ENCODE measurements at regions not wholly inside any gene's neighbourhood (a gene's known extent, or its start where the extent isn't known, plus 50 kb on each side); places are given as distances from the start of the nearest gene placed in this dataset.

DNA sequence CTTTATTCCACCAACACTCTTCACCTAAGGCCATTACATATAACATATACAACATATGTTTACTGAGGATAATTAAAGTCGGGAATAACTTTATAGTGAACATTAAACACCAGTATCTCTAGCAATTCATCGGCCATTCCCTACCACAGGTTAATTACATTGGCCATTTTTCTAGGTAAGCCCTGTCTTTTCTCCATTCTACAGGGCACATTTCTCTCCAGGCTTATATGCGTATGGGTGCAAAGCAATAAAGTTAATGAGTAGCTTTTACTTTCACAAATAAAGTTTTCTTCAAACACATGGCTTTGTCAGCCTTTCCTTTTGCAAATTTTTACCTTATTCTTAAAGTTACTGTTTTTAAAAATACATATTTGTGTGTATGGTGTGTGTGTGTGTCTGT, 111.9 kb upstream of the IQCM start:
- no peak for DNase-seq

DNA sequence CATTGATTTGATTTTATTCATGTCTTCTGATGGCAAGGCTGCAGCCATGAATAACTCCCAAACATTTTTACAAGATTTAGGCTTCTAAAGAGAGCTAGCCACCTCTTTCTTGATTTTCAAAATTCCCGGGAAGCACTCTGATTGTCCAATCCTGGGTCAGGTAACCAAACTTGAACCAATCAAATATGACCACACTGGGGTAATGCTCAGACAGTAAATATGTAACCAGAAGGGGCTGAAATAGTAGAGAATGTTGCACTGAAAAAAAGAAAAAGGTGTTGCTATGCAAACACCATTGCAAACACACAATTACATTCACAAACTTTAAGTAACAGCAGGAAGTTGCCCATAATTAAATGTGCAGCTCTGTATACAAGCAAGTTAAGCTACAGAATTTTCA, 112.9 kb upstream of the IQCM start:
- DNase-seq, result no peak

DNA sequence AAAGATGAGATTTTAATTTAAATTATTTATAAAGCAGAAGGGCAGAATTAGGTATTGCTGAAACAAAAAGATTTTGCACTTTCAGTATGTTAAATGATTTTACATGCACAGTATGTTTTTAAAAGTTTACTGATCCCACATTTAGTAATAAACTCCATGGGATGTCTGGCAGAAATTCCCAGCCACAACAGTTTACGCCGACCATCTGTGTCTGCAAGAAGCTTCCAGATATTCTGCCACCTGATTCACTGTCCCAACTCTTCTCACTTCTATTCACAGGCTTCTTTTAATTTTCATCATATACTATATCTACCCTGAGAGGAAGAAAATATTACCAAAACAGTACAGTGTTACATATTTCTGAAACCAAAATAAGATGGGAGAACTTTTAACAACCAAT, 115.8 kb upstream of the IQCM start:
- DNase-seq, result no peak

DNA sequence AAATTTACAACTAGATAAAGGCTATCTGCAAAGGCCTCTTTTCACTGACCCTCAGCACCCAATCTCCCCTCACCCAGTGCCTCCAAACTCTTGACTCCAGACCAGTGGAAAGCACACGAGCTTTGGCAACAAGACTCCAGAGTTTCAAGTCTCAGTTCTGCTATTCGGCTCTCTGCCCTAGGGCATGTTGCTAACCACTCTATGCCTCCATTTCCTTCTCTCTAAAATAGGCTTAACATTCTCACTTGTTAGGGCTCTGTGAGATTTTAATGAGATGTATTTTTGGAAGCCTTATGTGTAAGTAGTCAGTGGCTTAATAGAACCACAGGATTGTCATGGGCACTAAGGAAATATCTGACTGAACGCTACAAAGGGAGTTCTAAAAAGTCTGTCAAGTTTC, 116.5 kb upstream of the IQCM start:
- no peak for DNase-seq

DNA sequence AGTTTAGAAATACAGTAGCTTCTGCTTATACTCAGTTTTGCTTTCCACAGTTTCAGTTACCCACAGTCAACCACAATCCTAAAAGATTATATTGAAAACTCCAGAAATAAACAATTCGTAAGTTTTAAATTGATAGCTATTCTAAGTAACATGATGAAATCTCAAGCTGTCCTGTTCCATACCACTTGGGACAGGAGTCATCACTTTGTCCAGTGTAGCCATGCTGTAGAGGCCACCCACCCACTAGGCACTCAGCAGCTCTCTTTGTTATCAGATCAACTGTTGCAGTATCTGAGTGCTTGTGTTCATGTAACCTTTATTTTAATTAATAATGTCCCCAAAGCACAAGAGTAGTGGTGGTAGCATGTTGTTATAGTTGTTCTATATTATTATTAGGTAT, 117.5 kb upstream of the IQCM start:
- DNase-seq, result no peak

DNA sequence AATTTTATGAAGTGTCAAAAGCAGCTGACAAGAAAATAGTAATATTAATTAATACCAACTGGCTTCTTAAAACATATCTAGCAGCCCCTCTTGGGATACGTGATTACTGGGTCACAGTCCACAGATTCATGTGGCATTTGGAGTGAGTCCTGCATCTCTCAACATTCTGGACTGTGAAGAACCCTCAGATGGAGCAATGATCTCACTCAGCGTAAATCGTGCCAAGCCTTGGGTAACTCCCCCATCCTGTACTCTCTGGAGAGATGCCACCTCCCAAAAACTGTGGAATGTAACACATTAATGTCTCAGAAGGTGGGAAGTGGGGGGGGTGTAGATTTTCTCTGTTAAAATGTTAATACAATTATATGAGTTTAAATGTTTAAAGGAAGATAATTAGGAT, 118.2 kb upstream of the IQCM start:
- DNase-seq, result no peak

DNA sequence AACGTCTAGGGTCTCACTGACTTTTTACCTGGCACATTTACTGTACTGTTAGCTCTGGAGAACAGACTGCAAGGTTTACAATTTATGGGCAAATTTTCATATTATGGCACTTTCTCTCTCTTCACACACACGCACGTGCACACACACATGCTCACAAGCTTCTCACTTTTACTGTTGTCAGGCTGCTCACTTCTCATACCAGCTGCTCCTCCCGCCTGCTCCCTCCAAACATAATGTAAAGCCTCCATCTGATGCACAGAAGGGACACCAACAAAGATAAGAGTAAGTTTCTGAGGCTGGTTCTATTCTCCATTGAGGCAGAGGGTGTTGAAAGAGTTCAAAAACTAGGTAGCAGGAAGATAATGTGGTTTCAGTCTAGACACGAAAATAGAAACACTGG, 128.9 kb upstream of the DCLK2 start:
- DNase-seq, result no peak

DNA sequence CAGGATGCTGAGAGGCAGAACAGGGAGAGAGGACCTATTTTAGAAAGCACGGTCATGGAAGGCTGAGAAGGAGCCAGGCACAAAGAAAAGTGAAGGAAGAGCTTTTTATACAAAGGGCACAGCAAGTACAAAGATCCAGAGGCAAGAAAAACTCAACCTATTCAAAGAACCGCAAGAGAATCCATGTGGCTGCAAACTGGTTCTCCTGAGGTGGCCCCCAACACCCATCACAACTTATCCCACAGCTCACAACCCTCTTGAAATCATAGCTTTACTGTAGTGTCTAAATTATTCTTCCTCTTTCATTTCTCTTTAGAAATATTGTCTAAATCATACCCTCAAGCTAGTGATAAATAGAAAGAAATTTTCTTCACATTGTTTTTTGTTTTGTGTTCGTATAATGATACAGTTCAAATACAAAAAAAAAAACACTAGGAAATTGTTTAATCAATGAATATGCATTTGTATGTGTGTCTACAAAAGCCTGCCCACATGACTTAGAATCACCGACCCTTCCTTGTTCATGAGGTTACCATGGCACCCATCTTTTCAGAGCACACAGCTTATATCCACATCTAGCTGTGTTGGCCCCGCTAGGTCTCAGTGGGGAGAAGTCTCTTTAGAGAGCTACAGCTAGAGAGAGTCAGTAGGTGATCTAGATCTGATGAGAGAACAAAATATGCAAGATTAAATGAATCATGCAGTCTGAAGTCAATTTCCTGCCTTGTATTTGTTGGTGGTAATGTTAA, 126.9 kb upstream of the DCLK2 start:
- no peak for DNase-seq

DNA sequence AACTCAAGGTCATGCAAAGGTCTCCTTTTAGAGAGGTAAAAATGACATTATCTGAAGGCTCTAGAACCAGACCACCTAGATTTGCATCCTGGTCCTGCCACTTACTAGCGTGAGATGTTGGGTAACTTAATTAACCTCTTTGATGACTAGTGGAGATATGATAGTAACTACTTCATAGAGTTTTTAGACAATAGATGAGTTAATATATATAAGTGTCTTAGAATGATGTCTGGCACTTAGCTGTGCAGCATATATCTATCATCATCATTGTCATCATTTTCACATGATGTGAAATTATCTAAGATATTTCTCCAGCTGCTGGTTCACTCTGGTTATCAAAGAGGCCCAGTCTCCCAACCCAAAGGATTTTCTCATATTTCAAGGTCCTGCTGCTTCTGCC, 126.1 kb upstream of the DCLK2 start:
- DNase-seq, result no peak

DNA sequence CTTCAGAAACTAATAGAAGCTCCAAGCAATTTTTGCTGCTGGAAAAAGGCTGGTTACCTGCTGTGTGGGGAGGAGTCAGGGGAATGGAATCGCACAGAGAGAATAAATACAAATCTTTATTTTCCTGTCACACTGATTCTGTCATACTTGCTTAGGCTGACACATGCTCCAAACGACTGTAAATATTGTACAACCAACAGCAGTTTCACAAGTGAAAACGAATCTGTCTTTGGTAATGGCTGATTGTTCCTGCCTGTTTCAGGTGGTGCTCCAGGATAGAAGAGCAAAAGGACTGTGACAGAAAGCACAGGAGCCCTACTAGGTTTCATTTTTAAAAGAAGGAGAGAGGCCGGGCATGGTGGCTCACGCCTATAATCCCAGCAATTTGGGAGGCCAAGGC, 125.5 kb upstream of the DCLK2 start:
- DNase-seq, result no peak

DNA sequence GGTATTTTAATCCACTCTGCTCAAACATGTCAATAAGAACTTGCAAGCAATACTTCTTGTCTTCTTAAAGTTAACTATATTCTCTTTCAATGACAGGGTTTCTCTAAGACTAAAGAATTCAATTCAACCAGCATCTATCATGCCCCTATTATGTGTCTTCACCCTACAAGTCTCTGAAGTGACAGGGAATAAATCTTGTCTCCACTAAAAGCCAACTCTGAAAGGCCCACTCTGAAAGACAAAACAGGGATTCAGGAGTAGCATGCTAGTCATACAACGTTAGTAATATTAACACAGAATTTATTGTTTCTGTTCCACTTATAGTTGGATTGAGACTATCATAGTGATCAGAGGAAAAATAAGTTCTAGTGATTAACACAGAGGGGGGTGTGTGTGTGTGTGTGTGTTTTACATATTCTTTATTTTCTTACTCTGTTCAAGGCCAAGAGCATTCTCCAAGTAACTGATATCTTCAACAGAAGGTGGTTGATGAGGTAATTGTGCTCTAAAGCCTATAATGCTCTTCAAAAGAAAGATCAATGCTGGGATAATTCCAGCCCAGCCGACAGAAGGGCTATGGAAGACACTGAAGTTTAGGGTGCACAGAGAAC, 122.4 kb upstream of the DCLK2 start:
- DNase-seq, result no peak

DNA sequence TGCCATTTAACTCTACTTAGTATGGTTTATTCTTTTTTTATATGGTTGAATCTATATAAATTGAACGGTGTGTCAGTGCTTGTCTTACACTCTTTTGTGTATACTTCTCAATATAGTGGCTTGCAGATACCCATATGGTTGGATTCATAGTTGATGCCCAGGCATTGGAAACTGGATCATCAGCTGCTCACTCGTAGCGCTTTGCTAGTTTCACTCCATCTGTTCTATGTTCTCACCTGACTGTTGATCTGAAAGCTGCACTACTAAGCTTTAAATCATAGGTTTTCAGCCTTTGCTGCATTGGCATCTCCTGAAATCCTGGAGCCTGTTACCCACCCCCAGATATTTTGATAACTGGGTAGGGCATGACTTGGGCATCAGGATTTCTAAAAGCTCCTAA, 121.6 kb upstream of the DCLK2 start:
- DNase-seq, result no peak

DNA sequence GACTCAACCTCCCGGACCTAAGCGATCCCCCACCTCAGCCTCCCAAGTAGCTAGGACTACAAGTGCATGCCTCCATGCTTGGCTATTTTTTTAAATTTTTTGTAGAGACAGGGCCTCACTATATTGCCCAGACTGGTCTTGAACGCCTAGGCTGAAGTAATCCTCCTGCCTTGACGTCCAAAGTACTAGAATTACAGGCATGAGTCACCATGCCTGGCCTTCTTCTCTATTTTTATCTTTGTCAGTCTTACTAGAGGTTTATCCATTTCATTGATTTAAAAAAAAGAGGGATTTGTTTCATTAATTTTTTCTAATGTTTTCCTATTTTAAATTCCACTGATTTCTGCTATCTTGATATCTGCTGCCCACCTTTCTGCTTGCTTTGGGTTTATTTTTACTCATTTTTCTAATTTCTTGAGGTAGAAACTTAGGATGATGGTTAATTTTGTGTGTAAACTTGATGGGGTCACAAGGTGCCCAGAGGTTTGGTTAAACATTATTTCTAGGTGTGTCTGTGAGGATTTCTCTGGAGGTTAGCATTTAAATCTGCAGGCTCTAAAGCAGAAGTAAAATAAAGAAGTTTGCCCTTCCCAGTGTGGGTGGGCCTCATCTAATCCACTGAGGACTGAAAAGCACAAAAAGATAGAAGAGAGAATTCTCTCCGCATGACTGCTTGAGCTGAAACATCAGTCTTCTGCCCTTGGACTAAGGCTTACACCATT, 116.2 kb upstream of the DCLK2 start:
- no peak for DNase-seq

DNA sequence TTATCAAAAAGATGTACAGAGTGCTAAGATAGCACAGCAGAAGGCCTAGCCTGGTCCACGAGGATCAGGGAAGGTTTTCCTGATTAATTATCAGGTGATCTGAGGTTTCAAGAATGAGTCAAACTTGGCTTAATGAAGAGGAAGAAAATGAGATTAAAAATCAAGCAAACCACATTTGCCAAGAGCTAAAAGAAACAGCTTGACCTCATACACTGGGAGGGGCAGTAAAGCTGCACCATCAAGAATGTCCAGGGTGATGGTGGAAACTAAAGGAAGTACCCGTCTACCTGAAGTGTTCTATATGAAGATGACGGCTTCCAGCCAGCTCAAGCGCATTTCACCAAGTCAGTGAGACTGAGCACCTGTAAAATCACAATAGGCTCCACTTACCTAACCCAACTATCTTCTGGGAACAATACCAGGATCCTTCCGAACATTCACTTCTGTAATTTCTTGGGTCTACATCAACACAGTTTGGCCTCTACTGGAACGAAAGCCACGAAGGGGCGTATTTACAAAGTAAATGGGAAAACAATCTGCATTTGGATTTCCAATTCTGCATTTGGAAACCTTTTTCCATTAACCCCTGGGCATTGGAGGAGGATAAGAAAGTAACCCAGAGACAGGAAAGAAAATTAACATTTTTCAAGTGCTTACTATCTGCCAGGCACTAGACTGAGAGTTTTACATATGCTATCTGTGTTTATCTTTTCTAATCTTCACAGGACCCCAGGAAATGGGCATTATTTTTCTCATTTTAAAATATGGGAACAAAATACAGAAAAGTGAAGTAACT, 114.0 kb upstream of the DCLK2 start:
- no peak for DNase-seq

DNA sequence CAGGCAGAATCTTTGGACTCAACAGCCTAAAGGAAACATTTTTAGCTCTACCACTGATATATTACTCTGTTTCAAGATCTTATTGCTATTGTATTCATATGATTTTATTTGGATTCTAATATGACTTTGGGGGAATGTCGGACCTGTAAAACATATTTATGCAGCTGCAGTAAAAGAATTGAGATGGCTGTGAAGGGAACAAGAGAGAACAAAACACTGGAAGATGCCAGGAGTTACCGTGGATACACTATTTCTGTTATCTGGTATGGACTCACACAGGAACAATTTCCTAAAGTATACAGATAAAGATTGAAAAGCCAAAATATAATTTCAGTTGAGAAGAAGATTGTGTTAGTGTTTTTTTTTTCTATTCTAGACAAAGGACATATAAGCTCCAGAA, 113.0 kb upstream of the DCLK2 start:
- DNase-seq, result no peak

DNA sequence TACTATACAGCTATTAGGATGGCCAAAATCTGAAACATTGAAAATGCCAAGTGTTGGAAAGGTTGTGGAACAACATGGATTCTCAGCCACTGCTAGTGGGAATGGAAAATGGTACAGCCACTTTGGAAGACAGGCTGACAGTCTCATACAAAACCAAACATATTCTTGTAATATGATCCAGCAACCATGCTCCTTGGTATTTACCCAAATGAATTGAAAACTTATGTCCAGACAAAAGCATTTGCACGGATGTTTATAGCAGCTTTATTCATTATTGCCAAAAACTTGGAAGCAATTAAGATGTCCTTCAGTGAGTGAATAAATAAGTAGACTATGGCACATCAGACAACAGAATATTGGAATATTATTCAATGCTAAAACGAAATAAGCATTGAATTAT, 105.8 kb upstream of the DCLK2 start:
- DNase-seq, result no peak

DNA sequence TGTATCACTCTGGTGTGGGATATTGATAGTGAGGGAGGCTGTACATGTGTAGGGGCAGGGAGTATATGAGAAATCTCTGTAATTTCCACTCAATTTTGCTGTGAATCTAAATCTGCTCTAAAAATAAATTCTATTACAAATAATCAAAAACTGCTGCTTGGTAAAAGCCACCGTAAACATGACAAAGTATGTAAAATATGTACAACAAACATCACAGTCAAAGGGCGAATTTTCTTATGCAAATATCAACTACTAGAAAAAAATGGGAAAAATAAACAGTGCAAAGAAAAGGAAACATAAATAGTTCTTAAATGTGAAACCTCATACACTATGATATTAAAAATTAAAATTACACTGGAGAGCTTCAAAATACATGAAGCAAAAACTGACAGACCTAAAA, 105.1 kb upstream of the DCLK2 start:
- no peak for DNase-seq

DNA sequence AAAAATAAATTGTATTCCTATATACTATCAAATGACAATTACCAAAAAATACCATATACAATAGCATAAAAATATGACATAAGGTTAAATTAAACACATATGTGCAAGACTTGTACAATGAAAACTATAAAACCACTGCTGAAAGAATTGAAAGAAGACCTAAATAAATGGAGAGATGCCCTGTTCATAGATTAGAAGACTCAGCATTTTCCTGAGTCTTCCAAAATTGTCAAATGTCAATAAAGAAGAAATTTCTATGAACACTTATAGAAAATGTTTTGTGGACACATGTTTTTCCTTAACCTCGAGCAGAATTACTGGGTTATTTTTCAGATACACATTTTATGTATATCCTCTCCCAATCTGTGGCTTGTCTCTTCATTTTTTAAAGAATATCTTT, 103.1 kb upstream of the DCLK2 start:
- DNase-seq, result no peak

DNA sequence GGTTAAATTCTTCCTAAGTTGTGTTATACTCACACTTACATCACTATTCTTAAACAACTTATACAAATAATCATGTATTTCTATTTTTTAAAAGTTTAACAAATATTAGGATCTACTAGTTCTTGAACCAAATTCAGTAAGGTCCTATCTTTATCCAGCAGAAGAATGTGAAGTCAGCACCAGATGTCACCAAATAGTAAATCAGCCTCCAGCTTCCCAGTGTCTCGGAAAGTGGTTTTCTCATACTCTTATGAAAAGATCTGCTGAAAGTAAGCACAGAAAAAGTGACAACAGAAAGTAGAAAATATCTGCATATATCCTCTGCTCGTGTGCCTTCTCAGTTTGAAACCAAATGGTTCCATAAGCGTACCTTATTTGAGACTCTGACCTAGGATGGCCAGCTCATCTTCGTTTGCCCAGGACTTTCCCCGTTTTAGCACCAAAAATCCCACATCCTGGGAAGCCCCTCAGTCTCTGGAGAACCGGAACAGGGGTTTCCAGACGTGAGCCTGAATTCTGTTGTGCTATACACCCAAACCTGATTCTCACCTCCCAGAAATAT, 98.0 kb upstream of the DCLK2 start:
- no peak for DNase-seq

DNA sequence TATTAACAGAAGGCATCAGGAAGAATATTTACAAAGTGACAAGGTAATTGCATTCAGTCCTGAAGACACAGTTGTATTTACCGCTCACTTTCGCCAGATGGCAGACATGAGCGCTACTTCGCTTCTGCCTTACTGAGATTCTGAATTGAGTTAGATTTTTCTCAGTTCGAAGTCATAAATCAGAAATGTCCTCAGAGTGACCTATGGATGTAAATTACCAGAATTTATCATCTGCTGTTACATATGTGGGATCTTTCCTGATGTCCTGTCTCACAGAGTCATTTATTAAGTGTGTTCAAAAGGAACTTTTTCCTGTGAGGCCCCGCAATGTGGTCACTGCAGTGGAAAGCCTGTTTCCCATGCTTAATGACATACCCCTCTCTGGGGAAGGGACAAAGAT, 97.3 kb upstream of the DCLK2 start:
- DNase-seq, result peak in 22 of 56 donors; percentile 0 to 68 (median 17)

DNA sequence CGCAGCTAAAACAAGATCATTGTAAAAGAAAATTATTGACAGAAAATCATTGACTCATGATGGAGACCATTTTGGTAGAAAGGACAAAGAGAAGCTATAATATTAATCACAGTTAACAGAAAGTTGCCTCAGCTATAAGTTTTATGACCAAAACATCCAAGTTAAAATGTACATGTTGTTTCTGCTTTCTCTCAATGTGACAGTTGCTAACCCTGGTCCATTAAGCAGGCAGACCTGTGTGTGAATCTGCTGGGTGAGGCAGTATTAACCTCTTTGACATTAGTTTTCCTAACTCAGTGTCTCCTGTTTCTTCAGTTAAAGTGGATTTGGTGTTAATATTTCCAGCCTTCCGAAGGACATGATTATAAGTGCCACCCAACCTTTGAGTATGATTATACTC, 94.8 kb upstream of the DCLK2 start:
- no peak for DNase-seq

DNA sequence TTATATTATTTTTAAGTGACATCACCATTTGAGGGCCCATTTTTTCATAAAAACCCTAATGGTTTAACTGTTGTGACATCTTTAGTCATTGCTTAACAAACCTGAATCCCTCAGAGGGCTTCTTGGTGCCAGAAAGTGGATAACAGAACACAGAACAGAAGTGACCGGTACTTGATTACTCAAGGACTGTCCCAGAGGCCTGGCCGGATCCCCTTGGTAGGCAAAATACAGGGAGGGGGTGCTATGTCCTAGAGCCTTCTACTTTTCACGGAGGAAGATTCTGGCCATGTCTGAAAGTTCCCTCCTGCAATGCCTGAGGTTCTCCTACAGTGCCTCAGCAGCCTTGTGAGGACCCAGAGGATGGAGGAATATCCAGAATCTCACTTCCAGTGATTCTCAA, 94.3 kb upstream of the DCLK2 start:
- no peak for DNase-seq
